Amniotic stem cell (primary cell): ENCODE measurements at regions not wholly inside any gene's neighbourhood (a gene's known extent, or its start where the extent isn't known, plus 50 kb on each side); places are given as distances from the start of the nearest gene placed in this dataset.

Experiments used
- DNase-seq: peaks from one replicate; lab custom pipeline; 2025; lab: John Stamatoyannopoulos, UW

DNA sequence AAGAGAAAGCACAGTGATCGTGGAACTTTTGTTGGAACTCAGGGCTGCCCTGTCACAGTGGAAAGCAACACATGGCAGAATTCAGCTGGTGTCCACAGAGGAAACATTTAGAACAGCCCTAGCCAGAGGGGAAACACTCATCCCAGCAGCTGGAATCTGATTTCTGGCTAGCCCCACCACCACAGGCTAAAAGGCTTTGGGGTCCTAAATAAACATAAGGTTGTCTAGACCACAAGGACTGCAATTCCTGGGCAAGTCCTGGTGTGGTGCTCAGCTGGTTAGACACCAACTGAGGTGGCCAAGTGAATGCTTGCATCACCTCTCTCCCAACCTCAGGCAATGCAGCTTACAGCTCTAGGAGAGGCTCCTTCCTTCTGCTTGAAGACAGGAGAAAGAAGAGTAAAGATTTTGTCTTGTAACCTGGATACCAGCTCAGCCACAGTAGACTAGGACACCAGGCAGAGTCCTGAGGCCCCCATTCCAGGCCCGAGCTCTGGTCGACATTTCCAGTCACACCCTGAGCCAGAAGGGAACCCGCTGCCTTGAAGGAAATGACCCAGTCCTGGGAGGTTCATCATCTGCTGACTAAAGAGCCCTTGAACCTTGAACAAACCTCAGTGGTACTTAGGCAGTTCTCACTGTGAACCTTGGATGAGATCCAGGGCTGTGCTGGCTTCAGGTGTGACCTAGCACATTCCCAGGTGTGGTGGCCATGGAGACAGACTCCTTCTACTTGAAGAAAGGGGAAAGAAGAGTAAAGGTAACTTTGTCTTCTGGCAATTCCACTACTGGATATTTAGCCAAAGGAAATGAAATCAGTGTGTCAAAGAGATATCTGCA is 85.4 kb upstream of the PLXNC1 start:
- DNase-seq: no peak

DNA sequence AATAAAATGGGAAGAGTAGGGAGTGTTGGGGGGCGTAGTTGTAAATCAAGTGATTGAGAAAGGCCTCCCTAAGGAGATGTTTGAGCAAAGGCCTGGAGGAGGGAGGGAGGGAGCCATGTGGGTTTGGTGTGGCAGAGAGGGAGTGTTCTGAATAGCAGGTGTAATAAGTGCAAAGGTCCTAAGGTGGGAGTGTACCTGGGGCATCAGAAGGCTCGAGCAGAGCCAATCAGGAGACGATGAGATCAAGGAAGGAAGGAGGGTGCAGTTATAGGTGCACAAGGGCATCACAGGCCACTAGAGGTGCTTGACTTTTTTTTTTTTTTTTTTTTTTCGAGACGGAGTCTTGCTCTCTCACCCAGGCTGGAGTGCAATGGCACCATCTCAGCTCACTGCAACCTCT is 77.9 kb upstream of the PLXNC1 start:
- no peak for DNase-seq

DNA sequence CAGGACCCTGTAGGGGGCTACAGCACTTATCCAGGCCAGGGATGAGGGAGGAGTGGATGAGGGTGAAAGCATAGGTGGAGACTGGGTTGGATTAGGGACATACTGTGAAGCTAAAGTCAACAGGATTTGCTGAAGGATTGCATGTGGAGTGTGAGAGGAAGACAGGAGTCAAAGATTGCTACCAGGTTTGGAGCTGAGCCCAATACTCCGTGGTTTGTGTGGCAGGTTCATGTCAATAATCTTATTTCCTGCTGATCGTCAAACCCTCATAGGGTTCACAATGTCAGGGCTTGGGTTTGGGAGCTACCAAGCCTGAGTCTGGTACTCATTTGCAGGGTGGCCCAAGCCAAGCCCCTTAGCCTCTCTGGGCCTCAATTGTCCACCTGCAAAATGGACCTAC is 77.1 kb upstream of the PLXNC1 start:
- DNase-seq: no peak

DNA sequence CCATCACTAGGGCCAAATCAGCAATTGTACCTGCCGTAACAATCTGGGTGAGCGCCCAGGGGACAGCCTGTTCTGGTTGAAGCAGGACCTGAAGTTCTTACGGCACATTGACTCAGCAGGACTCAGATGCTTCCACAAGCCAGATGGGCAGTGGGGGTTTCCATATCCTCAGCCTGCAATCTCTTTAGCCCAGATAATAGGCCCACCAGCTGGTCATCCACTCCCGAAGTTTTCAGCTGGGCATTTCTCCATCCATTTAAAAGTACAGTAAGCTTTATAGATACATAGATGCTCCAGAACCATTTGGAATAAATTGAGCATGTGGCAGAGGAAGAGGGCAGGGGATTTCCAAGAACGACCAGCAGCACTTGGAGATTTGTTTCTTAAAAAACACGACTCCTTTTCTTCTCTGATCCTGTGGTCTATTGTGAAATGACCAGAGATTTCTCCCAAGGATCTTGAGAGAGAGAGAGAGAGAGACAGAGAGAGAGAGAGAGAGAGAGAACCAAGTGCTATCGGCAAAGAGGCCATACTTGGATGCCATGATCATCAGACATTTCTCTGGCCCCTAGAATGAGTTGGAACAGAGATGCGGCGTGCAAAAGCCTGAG is 74.8 kb upstream of the PLXNC1 start:
- no peak for DNase-seq

DNA sequence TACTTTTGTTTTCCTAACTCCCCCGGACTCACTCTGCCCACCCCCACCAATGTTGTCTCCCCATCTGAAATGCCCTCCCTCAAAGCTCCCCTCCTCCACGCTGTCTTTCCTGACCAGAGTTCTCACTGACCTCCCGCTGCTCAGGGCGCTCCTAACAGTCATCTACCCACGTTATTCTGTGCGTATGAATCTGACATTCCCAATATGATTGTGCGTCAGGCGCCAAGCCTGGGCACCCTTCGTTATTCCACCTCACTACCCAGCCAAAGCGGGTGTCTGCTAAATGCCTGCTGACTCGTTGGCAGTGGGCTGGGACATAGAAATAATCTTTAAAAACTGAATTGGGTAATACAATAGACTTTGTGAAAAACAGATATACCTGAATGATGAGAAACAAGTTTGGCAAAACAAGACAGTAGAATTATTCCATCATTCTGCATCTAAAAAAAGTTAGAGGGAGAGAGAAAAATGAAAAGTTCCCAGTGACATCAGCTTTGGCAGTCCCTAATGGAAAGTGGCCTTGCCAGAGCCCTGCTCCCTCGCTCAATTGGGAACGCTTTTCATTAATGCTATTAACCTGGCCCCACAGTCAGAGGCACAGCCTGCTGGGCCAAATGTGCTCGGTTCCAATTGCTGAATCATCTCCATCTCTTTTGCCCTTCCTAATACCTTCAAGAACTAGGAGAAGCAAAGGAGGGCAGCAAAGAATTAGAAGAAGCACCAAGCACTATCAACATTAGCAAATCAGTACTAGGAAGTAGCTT is 74.0 kb upstream of the PLXNC1 start:
- no peak for DNase-seq

DNA sequence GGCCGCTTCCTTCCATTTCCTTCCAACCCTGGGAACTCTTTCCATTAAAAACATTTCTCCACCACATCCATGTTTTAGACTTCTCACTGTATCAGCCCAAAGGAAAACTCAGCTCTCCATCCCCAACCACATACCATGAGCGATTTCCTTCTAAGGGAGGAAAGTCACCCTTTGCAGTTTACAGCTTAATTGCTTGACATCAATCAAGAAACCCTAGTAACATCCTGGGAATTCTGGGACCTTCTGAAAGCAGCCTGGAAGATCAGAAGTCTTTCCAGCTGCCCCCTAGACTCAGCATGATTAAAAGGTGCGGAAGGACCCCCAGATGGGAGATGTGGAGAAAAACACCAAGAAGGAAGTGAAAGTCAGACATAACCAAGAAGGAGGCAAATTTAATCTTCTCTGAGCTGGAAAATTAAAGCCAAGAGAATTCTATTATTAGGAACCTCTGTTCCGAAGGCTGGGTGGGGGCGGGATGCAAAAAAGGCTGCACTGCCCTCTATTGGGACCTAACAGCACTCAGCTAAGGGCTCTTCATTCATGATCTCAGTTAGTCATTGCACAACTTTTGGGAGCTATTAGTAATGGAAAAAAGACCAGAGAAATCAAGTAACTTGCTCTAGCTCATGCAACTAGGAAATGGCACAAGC is 73.3 kb upstream of the PLXNC1 start:
- peak; percentile 58 for DNase-seq

DNA sequence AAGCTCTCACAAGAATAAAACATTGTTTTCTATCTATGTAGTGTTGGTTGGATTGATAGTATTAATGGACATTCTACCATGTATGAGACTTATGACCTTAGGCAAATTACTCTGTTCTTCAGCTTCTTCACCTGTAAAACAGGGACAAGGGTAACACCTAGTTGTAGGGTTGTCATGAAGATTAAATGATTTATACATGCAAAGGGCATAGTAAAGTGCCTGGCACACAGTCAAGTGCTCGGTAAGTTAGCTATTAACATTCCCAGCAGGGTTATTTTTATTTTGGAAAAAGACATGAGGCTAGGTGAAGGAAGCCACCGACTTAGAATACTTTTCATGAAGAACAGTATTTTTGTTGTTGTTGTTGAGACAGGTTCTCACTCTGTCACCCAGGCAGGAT is 71.2 kb upstream of the PLXNC1 start:
- DNase-seq: no peak

DNA sequence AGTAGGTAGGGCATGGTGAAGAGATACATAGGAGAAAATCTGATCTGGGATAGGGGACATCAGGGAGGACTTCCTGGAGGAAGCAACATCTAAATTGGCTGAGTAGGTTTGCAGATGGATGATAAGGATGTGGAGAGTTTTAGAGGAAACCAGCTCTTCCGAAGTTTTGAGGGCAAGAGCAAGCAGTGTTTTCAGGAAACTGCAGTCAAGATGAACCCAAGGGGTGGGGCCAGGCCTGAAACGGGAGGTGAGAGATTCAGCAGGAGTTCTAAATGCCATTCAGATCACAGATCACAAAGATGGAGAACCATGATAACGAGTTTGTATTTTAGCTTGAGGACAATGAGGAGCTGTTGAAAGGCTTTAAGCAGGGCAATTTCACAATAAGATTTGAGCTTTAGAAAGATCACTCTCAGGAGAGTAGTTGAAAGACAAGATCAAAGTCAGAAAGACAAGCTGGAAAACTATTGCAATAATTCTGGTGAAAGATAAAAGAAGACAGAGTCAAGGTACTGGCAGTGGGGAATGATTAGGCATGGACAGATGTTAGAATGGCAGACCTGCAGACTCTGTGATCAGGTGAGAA is 70.1 kb upstream of the PLXNC1 start:
- no peak for DNase-seq

DNA sequence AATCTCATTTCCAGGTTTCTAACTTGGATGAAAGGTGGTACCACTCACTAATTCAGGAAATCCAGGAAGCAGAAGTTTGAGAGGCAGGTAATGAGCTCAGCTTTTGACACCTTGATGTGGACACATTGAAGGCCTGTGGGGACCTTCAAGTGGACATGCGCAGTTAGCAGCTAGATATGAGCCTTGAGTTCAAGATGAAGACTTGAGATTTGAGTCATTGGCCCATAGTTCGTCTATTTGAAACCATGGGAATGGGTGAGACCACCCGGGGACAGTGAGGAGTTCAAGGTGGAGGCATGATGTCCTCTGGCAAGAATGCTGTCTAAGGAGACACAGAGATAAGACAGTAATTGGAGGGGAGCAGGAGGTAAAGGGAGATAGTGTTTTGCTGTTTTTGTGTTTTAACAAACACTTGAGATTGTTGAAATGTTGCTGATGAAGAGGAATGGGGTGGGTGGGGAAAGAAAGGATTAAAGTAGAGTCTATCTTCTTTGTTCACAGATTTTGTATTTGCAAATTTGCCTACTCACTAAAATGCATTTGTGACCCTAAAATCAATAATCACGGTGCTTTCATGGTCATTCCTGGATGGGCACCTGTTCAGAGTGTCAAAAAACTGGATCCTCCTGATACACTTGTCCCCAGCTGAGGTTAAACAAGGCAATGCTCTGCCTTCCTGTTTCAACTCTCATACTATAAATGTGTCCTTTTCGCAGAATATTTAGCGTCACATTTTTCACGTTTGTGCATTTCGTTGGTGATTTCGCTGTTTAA is 69.5 kb upstream of the PLXNC1 start:
- DNase-seq: no peak

DNA sequence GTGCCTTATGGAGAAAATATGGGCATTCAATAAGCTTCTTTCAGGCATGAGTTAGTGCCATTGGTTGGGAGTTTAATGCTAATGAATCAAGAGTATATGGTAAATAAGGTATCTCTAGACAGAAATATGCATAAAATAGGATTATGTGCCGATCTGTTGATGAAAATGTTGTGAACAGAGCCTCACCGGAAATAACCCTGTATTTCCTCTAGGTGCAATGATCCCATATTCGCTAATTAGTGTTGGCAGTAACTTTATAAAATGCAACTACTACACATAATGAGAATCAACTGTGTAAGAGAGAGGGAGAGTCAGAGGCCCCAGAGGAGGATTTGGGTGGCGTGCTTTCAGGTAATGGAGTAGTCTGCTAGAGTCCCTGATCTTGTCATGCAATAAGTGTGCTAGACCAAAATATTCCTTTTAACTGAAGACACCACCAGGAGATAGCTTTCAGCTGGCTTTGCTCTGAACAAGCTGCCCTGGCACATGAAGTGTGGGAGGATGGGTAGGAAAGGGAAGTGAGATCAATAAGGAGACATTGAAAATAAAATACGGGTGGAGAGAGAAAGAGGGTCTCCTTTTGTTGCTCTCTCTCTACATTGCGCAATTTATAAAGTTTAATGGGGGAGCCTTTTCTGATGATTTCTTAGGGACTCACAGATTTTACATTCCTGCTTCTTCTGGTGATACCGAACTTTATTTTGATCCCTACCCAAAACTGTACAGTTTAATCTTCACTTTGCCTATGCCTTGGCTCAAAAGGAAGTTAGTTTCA is 68.6 kb upstream of the PLXNC1 start:
- no peak for DNase-seq

DNA sequence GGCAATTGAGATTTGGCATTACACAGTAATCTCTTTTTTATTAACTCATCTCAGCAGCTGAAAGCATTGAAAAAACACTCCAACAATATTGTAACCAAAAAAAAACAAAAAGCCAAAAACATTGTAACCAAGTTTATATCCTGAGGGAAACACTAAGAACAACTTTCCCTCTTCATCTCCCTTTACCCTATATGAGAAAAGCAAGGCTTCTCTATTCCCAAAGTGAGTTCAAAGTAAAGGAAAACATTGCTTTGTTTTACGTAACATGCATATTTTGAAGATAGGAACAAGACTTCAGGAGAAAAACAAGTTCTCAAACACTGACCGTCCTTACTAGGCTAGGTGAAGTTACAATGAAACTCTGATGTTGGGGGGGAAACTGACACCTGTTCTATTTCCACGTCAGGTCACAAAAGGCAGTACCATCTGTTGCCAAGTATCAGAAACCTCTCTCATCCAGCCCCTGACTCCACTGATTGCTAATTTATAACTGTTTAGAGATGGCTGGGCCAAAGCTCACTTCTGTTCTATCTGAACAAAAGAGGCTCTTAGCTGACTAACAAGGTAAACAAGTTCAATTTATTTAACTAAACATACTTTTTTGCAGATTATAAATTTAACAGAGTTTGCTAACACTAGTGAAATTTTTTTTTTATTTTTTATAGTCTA is 67.9 kb upstream of the PLXNC1 start:
- no peak for DNase-seq

DNA sequence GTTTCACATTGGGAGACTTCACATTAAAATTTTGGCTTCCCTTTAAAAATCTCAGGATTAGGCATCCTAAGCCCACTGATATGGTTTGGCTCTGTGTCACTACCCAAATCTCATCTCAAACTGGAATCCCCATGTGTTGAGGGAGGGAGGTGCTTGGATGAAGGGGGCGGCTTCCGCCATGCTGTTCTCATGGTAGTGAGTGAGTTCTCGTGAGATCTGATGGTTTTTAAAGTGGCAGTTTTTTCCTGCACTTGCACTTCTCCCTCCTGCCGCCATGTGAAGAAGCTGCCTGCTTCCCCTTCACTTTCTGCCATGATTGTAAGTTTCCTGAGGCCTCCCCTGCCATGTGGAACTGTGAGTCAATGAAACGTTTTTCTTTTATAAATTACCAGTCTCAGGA is 65.7 kb upstream of the PLXNC1 start:
- DNase-seq: no peak

DNA sequence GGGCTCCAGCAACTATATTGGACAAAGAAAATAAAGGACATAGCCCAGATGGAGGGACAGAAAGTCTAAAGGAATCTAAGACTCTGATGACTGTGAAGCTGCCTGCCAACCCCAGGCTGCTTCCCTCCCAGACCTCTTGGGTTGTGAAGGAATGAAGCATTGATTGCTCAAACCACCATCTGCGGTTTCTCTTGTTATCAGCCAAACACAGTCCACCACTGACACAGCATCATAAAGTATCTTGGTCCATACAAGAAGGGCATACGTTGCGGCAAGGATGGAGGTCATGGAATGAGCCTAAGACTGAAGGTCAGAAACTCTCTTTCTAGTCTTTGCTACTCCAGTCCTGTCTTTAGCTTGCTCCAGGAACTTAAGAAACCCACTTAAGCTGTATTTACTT is 58.5 kb upstream of the PLXNC1 start:
- no peak for DNase-seq

DNA sequence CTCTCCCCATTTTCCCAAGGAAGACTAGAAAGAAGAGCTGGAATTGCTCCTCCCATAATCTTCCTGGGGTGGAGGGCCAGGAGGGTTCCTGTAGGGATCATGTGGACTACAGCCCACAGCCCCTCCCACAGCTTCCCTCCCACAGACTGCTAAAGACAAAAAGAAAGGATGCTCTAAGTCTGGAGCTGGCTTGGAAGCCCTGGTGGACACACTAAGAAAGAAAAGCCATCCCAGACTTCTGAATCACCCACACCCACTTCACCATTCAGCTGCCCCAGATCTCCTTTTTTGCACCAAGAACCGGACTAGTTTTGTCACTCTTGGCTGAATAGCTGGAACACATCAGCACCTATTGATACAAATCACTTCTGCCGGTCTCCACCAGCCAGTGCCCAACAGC is 56.8 kb upstream of the PLXNC1 start:
- DNase-seq: no peak

DNA sequence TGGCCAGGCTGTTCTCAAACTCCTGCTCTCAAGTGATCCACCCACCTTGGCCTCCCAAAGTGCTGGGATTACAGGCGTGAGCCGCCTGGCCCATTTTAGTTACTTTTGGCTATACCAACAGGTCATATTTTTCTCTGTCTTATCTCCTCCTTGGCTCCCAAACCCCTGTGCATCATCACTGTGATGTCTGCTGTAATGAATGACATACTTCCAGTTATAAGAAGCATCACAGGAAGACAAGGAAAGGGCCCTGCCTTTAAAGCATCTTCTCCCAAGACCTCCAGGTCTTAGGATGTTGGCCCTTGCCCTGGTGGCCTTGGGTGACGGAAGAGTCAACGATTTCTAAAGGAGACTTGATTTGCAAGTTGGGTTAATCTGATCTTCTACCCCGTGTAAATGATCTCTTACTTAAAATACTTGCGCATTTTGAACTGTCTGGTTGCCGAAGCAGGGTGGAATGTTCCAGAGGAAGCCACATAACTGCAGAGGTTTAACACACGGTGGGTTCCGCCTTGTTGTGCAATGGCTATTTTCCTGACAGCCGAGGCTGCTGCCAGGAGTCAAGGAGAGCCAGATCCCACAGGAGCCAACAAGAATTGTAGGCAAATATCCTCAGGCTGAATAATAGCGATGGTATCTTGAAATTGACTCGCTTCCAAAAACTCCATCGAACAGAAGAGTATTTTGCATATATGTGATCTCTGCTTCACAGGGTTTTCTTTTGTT is 55.7 kb upstream of the PLXNC1 start:
- no peak for DNase-seq

DNA sequence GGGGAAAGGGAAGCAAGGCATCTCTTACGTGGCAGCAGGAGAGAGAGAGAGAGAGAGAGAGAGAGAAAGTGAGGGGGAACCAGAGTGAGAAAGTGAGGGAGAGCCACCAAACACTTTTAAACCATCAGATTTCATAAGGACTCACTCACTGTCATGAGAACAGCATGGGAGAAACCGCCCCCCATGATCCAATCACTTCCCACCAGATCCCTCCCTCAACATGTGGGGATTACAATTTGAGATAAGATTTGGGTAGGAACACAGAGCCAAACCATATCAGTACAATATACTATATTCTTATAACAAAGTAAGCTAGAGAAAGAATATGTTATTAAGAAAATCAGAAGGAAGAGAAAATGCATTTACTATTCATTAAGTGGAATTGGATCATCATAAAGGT is 53.7 kb upstream of the PLXNC1 start:
- DNase-seq: no peak

DNA sequence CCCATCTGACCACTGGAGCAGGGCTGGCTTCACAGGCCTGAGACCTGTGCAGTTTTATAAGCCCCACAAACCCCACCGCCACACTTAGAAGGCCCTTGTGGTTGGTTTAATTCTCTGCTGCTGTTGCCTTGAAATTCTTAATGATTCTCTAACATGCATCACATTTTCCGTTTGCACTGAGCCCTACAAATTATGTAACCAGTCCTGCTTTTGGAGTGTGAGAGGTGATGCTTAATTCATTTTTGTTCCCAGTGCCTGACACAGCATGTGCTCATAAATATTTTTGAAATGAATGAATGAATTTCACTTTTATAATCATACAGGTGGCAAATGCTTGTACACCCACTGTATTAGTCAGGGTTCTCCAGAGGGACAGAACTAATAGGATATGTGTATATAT is 52.8 kb upstream of the PLXNC1 start:
- no peak for DNase-seq

DNA sequence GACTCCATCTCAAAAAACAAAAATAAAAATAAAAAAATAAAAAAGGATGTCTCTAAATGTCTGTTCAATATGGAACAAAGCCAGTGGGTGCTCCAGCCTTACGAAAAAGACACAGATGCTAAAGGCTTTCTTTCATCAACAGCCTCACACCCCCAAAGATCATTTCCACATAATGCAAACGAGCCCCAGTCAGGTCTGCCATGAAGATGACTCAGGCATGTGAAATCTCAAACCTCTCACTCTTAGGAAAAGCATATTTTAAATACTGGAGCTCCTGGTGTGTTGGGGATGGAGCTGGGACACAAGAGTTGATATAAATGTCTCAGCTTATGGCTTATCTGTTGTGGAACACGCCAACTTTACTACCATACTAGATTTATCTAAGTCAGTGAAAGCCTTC is 49.9 kb upstream of the PLXNC1 start:
- no peak for DNase-seq
